Ovary (tissue), 3 donors: ENCODE measurements at regions not wholly inside any gene's neighbourhood (a gene's known extent, or its start where the extent isn't known, plus 50 kb on each side); places are given as distances from the start of the nearest gene placed in this dataset.

Experiments
- CTCF ChIP-seq, 3 donors: fragments of 450-650 bp in 2 of 3; fragments of 200-600 bp in 1 of 3; IDR thresholded peaks; one replicate each; pipeline versions ENCODE4 v1.5.1 to v1.8.0; 2016 to 2022; ENCODE audit warnings: antibody characterized with exemption in 3 of 3, mild to moderate bottlenecking in 1 of 3
- EP300 ChIP-seq: sonication (generic); formaldehyde crosslinking; IDR thresholded peaks from one replicate; pipeline ENCODE4 v1.6.1; 2017; ENCODE audit warnings: antibody characterized with exemption
- POLR2A ChIP-seq: fragments of 450-650 bp; IDR thresholded peaks from one replicate; pipeline ENCODE4 v1.6.1; 2017; ENCODE audit warnings: antibody characterized with exemption, mild to moderate bottlenecking, moderate library complexity
- donor health status: DM: no; HTN: no; CAD: no.

- no peak for TF ChIP-seq CTCF (IDR thresholded peaks at IDR 0.05)
- TF ChIP-seq POLR2A, result no peak
- TF ChIP-seq EP300, result no peak
These were observed 53.3 kb upstream of the IL17B start for GRCh38 chr5:149432376-149432775.
